Activated naive CD4-positive, alpha-beta T cell treated with anti-CD3 and anti-CD28 coated beads, Interleukin-2, amount 50 U/mL, for 16 hours (primary cell): ENCODE measurements at regions not wholly inside any gene's neighbourhood (a gene's known extent, or its start where the extent isn't known, plus 50 kb on each side); places are given as distances from the start of the nearest gene placed in this dataset.
"Not testable (repeated sequence)": the region's sequence is repeated elsewhere in the genome, so short reads cannot be mapped to it uniquely, and the experiment has no call there.

Experiments
- DNase-seq: peaks from one replicate; pipeline ENCODE4 v3.0.0-alpha.2; 2020

DNA sequence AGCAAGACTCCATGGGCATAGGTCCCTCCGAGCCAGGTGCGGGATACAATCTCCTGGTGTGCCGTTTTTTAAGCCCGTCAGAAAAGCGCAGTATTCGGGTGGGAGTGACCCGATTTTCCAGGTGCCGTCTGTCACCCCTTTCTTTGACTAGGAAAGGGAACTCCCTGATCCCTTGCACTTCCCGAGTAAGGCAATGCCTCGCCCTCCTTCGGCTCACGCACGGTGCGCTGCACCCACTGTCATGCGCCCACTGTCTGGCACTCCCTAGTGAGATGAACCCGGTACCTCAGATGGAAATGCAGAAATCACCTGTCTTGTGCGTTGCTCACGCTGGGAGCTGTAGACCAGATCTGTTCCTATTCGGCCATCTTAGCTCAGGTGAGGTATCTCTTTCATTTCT lies 344.1 kb upstream of the ZNF32 start:
- DNase-seq = not testable (repeated sequence)

- DNase-seq = no peak
Observed at GRCh38 chr10:43986374-43986773, 337.7 kb upstream of the ZNF32 start.

GRCh38 chr10:43985941-43986340 lies 337.3 kb upstream of the ZNF32 start:
- DNase-seq = no peak

GRCh38 chr10:43983856-43984271 lies 335.2 kb upstream of the ZNF32 start:
- no peak for DNase-seq

- DNase-seq = no peak
Observed at GRCh38 chr10:43983405-43983804, 334.7 kb upstream of the ZNF32 start.

GRCh38 chr10:43982250-43982649 lies 333.6 kb upstream of the ZNF32 start:
- DNase-seq = no peak

- no peak for DNase-seq
Observed at GRCh38 chr10:43981696-43982095, 333.0 kb upstream of the ZNF32 start.

DNA sequence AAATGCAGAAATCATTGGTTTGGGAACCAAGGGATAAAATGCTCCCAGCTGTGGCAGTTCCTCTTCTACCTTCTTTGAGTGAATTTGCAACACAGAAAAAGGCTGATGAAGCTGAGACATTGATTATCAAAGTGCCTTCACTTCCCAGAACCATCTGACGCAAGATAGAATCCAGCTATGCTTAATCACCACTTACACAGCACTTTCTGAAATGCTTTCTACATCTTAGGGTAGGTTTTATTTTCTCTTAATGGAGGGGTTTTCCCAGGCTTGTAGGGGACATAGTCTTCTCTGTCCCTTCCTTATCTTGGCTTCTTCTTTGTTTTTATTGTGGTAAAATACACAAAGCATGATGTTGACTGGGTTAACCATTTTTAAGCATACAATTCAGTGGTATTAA lies 332.6 kb upstream of the ZNF32 start:
- DNase-seq = no peak

- no peak for DNase-seq
Observed at GRCh38 chr10:43980715-43981114, 332.0 kb upstream of the ZNF32 start.

DNA sequence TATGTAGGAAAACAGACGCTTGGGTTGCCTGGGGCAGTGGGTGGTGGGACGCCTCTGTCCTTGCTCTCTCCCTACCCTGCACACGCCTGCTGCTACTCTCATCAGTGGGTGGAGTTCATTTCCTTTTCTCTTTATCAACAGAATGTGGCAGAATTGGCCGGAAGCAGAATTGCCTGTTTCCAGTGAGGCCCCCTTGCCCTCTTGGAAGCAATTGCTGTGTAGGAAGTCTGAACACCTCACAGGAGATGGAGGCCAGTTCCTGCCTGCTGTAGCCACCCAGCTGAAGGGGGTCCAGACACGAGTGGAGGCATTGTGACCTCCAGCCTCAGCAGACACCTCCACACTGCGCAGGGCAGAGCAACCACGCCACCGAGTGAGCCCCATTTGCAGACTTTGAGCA lies 331.6 kb upstream of the ZNF32 start:
- DNase-seq = no peak

GRCh38 chr10:43979551-43979950 lies 330.9 kb upstream of the ZNF32 start:
- no peak for DNase-seq

DNA sequence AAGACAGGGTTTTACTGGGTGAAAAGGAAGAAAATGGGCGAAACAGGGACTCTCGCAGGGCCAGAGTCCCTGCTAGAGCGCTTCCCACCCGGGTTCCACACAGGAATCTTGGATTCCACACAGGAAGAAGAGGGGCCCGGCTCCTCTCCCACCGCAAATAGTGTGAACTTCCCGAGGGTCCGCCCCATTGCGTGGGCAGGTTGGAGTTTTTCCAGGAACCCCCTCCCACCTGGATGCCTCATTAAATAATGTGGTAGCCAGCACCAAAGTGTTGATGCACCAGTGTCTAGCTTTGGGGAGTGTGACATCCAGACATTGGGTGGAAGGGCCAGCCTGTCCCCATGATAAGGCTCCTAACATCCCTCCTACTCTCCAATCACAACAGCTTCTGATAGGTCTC lies 330.3 kb upstream of the ZNF32 start:
- DNase-seq = no peak

DNA sequence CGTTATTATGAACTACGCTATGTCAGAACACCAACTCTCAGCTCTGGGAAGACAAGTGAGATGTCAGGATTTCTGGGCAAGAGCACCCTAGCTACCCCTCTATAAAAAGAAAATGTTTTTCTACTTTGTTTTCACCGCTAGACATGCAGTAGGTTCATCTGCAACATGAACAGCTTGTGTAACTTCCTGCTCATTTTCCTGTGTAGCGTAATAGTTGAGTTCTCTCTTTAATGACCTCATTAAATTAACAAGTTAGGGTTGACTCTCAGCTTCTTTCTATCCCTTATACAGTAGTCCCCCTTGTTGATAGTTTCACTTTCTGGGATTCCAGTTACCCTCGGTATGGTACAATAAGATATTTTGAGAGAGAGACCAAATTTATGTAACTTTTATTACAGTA lies 329.4 kb upstream of the ZNF32 start:
- no peak for DNase-seq

DNA sequence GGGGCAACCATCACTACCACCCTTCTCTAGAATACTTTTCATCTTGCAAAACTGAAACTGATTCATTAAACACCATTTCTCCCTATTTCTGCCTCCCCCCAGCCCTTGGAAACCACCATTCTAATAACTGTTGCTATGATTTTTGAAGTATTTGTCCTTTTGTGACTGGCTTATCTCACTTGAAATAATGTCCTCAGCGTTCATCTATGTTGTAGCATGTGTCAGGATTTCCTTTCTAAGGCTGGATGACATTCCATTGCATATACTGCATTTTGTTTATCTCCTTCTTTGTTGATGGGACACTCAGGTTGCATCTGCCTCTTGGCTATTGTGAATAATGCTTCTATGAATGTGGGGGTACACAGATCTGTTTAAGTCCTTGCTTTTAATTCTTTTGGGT lies 327.6 kb upstream of the ZNF32 start:
- no peak for DNase-seq

GRCh38 chr10:43973801-43974200 lies 325.1 kb upstream of the ZNF32 start:
- DNase-seq = no peak

GRCh38 chr10:43972976-43973647 lies 324.4 kb upstream of the ZNF32 start:
- DNase-seq = no peak

DNA sequence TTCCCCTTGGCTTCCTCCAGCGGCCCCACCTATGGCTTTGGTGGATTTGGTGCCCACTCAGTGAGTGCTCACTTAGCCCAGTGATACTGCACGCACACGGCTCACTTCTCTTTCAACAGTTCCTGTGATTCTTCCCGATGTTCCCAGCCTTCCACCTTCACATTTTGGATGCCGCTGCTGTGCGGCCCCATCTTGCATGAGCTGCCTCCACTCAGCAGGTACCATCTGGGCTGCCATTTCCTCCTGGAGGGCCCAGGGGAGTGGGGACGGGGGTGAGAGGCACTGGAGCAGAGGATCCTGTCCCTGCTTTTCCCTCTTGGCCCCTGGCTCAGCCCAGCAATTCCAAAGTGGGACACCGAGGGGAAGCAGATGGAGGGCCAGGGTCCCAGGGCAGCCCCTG lies 323.3 kb upstream of the ZNF32 start:
- no peak for DNase-seq

- no peak for DNase-seq
Observed at GRCh38 chr10:43971306-43971705, 322.6 kb upstream of the ZNF32 start.

DNA sequence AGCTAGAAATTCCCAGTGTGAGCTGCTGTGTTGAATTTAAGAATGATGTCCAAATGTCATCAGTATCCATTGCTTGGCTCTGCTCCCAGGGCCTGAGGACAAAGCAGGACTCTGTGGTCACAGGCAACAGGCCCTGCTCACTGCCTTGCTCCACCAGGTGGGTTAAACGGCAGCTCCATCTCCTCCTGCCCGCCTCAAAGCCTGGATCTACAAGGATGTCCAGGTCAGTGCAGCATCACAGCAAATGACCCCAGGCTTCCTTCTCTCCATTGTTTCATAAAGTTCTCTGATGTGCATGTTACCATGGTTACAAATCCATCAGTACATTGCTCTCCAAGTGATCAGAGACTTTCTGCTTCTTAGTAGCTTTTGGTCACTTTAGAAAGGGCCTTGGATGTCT lies 322.0 kb upstream of the ZNF32 start:
- DNase-seq = no peak

DNA sequence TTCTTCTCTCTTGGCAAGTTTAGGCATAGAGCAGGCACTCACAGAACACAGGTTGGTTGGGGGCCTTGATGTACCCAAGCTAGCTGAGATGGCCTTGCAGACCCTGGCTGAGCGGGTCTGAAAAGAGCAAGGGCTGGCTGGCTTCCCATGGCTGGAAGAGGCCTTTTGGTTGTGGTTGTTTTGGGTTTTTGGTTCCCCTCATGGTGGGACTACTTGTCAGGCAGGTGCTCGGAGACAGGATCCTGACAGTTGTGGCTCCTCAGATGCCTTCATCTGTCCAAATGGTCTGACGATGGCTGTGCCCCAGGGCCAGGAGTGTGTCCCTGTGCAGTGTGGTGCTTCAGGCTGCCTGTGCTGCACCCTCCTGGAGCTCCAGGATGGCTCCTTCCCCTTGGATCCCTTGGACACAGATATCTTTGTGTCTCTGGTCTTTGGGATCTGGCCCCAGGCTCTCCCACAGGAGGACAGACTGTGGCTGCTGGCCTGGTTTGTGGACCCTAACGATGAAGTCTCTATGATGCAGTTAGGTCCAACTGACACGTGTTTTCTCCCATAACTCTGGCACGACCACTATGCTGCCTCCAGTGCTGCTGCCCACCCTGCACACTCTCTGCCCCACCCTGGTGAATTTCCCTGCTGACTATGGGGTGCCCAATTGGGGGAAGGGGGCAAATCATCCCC lies 321.5 kb upstream of the ZNF32 start:
- no peak for DNase-seq

DNA sequence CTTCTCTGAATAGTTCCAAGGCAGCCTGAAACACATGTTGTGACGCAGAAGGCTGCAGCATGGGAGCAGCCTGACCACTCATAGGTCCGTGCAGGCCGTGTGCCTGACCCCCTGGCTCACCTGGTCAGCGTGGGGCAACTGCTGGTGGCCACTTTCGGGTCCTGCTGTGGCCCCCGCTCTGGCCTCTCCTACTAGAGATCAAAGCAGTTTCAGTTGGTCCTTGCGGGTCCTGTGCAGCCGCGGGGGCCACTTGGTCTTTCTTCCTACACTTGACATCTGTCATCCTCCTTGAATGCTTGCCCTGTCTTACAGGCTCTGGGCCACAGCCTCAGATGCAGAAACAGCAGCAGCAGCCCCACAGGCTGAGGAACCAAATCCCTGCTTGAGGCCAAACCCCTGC lies 320.8 kb upstream of the ZNF32 start:
- DNase-seq = no peak

DNA sequence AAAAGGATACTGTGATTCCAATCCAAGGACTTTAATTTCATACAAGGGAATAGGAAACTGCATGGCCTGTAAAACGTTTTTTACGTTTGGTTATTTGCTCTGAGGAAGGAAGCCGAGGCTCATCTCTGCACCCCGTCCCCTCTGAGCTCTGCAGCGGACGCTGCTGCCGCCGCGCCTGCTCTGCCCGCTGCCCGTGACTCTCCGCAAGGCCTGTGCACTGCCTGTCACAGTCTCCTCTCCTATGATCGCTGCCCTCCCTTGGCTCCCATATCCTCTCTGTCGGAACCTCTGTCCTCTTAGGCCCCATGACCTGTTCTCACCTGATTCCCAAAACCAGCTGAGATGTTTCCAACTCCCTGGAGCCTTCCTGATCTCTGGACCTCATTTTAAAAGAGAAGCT lies 320.3 kb upstream of the ZNF32 start:
- DNase-seq = no peak

- DNase-seq = no peak
Observed at GRCh38 chr10:43968076-43968475, 319.4 kb upstream of the ZNF32 start.

DNA sequence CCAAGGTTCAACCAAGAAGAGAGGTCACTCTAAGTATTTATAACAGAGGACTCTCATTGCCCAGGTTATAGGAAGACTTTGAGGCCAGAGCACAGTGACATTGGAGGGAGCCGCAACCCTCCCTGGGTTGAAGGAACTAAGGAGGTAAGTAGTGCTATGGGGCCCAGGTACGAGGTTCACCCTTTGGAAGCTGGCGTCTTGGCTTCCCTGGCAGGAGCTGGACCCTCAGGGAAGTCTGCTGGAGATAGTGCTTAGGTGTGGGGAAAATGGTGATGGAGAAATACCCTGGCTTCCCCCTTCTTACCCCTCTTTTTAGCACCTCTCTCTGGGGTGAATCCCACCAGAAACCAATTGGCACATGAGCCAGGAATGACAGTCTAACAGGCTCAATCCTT lies 317.9 kb upstream of the ZNF32 start:
- no peak for DNase-seq
